ENCODE measurements at regions not wholly inside any gene's neighbourhood (a gene's known extent, or its start where the extent isn't known, plus 50 kb on each side); places are given as distances from the start of the nearest gene placed in this dataset.

- TF ChIP-seq CBX5 (IDR thresholded peaks at IDR 0.05; ENCODE audit: borderline replicate concordance, low read depth) (peak; percentile 82), ZFX (CRISPR knock-in tag; IDR thresholded peaks at IDR 0.05) (0 out of 2 replicates have a peak, but pooled peaks have one; percentile 22), RFX7 (CRISPR knock-in tag; IDR thresholded peaks at IDR 0.05) (0 out of 2 replicates have a peak, but pooled peaks have one; percentile 25), PHF21A (IDR thresholded peaks at IDR 0.05; ENCODE audit: borderline replicate concordance, low read depth) (no peak), ETV6 (IDR thresholded peaks at IDR 0.05; ENCODE audit: borderline replicate concordance in 1 of 2, low read depth in 2 of 2, low read length in 1 of 2) (no peak), ETV6 (CRISPR knock-in tag; IDR thresholded peaks at IDR 0.05; ENCODE audit: borderline replicate concordance) (peak; percentile 65; the same call in 1 of the 2 replicates), MYC (IDR thresholded peaks at IDR 0.05; ENCODE audit: low read depth, low read length) (peak; percentile 25; the same call in 1 of the 2 replicates), MYC (CRISPR knock-in tag; IDR thresholded peaks at IDR 0.05; ENCODE audit: borderline replicate concordance, low read depth) (no peak), STAT5A (IDR thresholded peaks at IDR 0.05; ENCODE audit: borderline replicate concordance, low read length) (0 out of 2 replicates have a peak, but pooled peaks have one; percentile 5), PBX2 (CRISPR knock-in tag; IDR thresholded peaks at IDR 0.05; ENCODE audit: low read depth) (no peak), PBX2 (tag; conservative IDR thresholded peaks at IDR 0.05; ENCODE audit: low read depth) (peak; percentile 49), HCFC1 (IDR thresholded peaks at IDR 0.05; ENCODE audit: low read depth, low read length) (0 out of 2 replicates have a peak, but pooled peaks have one; percentile 34), CBX3 (IDR thresholded peaks at IDR 0.05; ENCODE audit: borderline replicate concordance in 1 of 2, low read length in 2 of 2) (peak in 1 of 2 experiments; percentile 88; a peak in 2 of 3 replicates), RAD21 (CRISPR knock-in tag; conservative IDR thresholded peaks at IDR 0.05 in 1 of 2, IDR thresholded peaks at IDR 0.05 in 1 of 2) (peak in 1 of 2 experiments; percentile 99; a peak in 2 of 4 replicates), ZNF280B (CRISPR knock-in tag; IDR thresholded peaks at IDR 0.05) (0 out of 2 replicates have a peak, but pooled peaks have one; percentile 60), TGIF2 (CRISPR knock-in tag; IDR thresholded peaks at IDR 0.05) (0 out of 2 replicates have a peak, but pooled peaks have one; percentile 23), ZNF24 (IDR thresholded peaks at IDR 0.05) (no peak), RFX5 (IDR thresholded peaks at IDR 0.05; ENCODE audit: low read depth, low read length) (peak; percentile 38; the same call in 1 of the 2 replicates), ELF4 (CRISPR knock-in tag; IDR thresholded peaks at IDR 0.05) (no peak), RUNX1 (IDR thresholded peaks at IDR 0.05; ENCODE audit: low read depth) (no peak)
- TF ChIP-seq, protein P1, sequence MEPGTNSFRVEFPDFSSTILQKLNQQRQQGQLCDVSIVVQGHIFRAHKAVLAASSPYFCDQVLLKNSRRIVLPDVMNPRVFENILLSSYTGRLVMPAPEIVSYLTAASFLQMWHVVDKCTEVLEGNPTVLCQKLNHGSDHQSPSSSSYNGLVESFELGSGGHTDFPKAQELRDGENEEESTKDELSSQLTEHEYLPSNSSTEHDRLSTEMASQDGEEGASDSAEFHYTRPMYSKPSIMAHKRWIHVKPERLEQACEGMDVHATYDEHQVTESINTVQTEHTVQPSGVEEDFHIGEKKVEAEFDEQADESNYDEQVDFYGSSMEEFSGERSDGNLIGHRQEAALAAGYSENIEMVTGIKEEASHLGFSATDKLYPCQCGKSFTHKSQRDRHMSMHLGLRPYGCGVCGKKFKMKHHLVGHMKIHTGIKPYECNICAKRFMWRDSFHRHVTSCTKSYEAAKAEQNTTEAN (CRISPR knock-in tag; IDR thresholded peaks at IDR 0.05) = peak; percentile 65; the same call in 1 of the 2 replicates
- TF ChIP-seq, protein P2, sequence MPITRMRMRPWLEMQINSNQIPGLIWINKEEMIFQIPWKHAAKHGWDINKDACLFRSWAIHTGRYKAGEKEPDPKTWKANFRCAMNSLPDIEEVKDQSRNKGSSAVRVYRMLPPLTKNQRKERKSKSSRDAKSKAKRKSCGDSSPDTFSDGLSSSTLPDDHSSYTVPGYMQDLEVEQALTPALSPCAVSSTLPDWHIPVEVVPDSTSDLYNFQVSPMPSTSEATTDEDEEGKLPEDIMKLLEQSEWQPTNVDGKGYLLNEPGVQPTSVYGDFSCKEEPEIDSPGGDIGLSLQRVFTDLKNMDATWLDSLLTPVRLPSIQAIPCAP (CRISPR knock-in tag; IDR thresholded peaks at IDR 0.05; ENCODE audit: borderline replicate concordance) = no peak
These were observed 330.3 kb upstream of the MIR17HG start (continued) for GRCh38 chr13:91017031-91017668.

Measured in K562 (cell line).